Subcutaneous abdominal adipose tissue (tissue), 5 donors: ENCODE measurements at regions not wholly inside any gene's neighbourhood (a gene's known extent, or its start where the extent isn't known, plus 50 kb on each side); places are given as distances from the start of the nearest gene placed in this dataset.
A peak's percentile ranks its signal among the peaks of the same experiment; 100 is the strongest.

ENCODE experiments used
- H3K27ac ChIP-seq: one replicate; pipeline ENCODE4 v1.7.0; 2013; ENCODE audit warnings: low read depth, mild to moderate bottlenecking, inconsistent platforms, low read length, moderate library complexity
- H3K27me3 ChIP-seq, 5 donors: one replicate each; pipeline ENCODE4 v1.7.0; 2013; ENCODE audit warnings: low read length in 5 of 5, inconsistent platforms in 1 of 5; ENCODE audit not compliant: control insufficient read depth in 5 of 5, insufficient read depth in 4 of 5
- H3K36me3 ChIP-seq, 5 donors: one replicate each; pipeline ENCODE4 v1.7.0; 2013; ENCODE audit warnings: low read length in 5 of 5; ENCODE audit not compliant: control insufficient read depth in 5 of 5, insufficient read depth in 5 of 5
- H3K4me1 ChIP-seq, 5 donors: one replicate each; pipeline ENCODE4 v1.7.0; 2013; ENCODE audit warnings: low read length in 5 of 5, mild to moderate bottlenecking in 3 of 5, moderate library complexity in 1 of 5; ENCODE audit not compliant: control insufficient read depth in 5 of 5, insufficient read depth in 5 of 5
- H3K4me3 ChIP-seq, 5 donors: one replicate each; pipeline ENCODE4 v1.7.0; 2013; ENCODE audit warnings: low read length in 5 of 5, low read depth in 1 of 5
- H3K9ac ChIP-seq, 5 donors: one replicate each; pipeline ENCODE4 v1.7.0; 2013; ENCODE audit warnings: low read length in 5 of 5, mild to moderate bottlenecking in 4 of 5, moderate library complexity in 3 of 5
- H3K9me3 ChIP-seq, 5 donors: one replicate each; pipeline ENCODE4 v1.7.0; 2013; ENCODE audit warnings: low read length in 5 of 5; ENCODE audit not compliant: control insufficient read depth in 5 of 5
- donor health status: healthy.
- donor health status: healthy.
- donor health status: healthy.
- donor health status: healthy.
- donor health status: healthy.

DNA sequence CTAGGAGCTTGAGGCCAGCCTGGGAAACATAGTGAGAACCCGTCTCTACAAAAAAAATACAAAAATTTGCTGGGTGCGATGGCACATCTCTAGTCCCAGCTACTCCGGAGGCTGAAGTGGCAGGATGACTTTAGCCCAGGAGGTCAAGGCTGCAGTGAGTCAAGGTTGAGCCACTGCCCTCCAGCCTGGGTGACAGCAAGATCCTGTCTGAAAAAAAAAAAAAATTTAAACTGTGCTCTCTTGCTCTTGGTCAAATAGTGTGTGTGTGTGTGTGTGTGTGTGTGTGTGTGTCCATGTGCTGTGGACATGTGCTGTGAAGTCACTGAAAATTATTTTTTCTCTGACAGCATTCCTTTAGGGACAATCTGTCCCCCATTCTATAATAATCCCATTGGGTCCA lies 62.1 kb upstream of the TCF7L2 start:
- Histone ChIP-seq H3K9ac (no peak overlapping the region), H3K4me3 (no peak overlapping the region), H3K27ac (no peak overlapping the region), H3K27me3 (no peaks in the 10 kb centered on the region), H3K4me1 (no peaks in the 10 kb centered on the region), H3K9me3 (peaks cover 0 to 10% (median 2%) of the 10 kb centered on the region in 5 donors), H3K36me3 (no peaks in the 10 kb centered on the region)

DNA sequence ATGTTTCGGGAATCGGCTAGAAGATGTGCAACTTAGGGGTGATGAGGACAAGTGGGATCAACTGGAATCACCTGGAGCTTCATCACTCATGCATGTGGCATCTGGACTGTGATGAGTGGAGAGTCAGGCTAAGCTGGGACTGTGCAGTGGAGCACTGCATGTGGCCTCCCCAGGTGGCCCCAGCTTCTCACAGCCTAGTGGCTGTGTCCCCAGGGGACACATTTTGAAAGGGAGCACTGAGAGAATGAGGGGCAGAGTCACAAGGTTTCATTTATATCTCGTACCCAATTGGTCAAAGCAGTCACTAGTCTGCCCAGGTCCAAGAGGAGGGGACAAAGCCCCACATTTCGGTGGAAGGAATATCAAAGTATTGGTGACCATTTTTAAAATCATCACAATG lies 54.8 kb upstream of the TCF7L2 start:
- Histone ChIP-seq H3K9me3 (peaks cover 0 to 4% (median 2%) of the 10 kb centered on the region in 5 donors), H3K4me1 (peaks cover 0 to 9% (median 8%) of the 10 kb centered on the region in 5 donors), H3K9ac (no peak overlapping the region), H3K27ac (no peak overlapping the region), H3K36me3 (no peaks in the 10 kb centered on the region), H3K4me3 (no peak overlapping the region), H3K27me3 (no peaks in the 10 kb centered on the region)

GRCh38 chr10:112896273-112896672 lies 53.8 kb upstream of the TCF7L2 start:
- Histone ChIP-seq H3K27me3 (no peaks in the 10 kb centered on the region), H3K4me1 (peaks cover 0 to 9% (median 8%) of the 10 kb centered on the region in 5 donors), H3K9me3 (peaks cover 0 to 4% (median 2%) of the 10 kb centered on the region in 5 donors), H3K36me3 (no peaks in the 10 kb centered on the region), H3K9ac (no peak overlapping the region), H3K4me3 (no peak overlapping the region), H3K27ac (no peak overlapping the region)

- Histone ChIP-seq H3K9me3 (peaks cover 0 to 4% (median 2%) of the 10 kb centered on the region in 5 donors), H3K27me3 (no peaks in the 10 kb centered on the region), H3K27ac (no peak overlapping the region), H3K4me1 (peaks cover 0 to 9% (median 8%) of the 10 kb centered on the region in 5 donors), H3K4me3 (no peak overlapping the region), H3K36me3 (no peaks in the 10 kb centered on the region), H3K9ac (no peak overlapping the region)
Observed at GRCh38 chr10:112896722-112897121, 53.3 kb upstream of the TCF7L2 start.

GRCh38 chr10:112898540-112899390 lies 51.3 kb upstream of the TCF7L2 start:
- Histone ChIP-seq H3K9me3 (no peaks in the 10 kb centered on the region), H3K4me3 (peak overlapping the region in 3 of 5 donors; percentile 7 to 34 (median 22)), H3K36me3 (no peaks in the 10 kb centered on the region), H3K4me1 (peaks cover 0 to 9% (median 8%) of the 10 kb centered on the region in 5 donors), H3K27me3 (no peaks in the 10 kb centered on the region), H3K27ac (no peak overlapping the region), H3K9ac (no peak overlapping the region)

- Histone ChIP-seq H3K4me1 (peaks cover 0 to 9% (median 8%) of the 10 kb centered on the region in 5 donors), H3K9ac (no peak overlapping the region), H3K27ac (no peak overlapping the region), H3K4me3 (no peak overlapping the region), H3K27me3 (no peaks in the 10 kb centered on the region), H3K9me3 (no peaks in the 10 kb centered on the region), H3K36me3 (no peaks in the 10 kb centered on the region)
Observed at GRCh38 chr10:112899391-112900065, 50.5 kb upstream of the TCF7L2 start.
